Neural cell (in vitro differentiated cells): ENCODE measurements at regions not wholly inside any gene's neighbourhood (a gene's known extent, or its start where the extent isn't known, plus 50 kb on each side); places are given as distances from the start of the nearest gene placed in this dataset.

Experiments used
- H2AFZ ChIP-seq: fragments of 200-600, 300-800 bp; sonication (generic), shearing (Covaris generic); 2 replicates; pipeline ENCODE4 v1.6.0; 2014; ENCODE audit warnings: low read depth, mild to moderate bottlenecking, antibody characterized with exemption, low read length, moderate library complexity
- H3F3A ChIP-seq: fragments of 200-600 bp; shearing (Covaris generic); 2 replicates; pipeline ENCODE4 v1.6.1; 2016; ENCODE audit warnings: mild to moderate bottlenecking, moderate library complexity, mixed read lengths, antibody characterized with exemption, low read length; ENCODE audit not compliant: insufficient read depth, poor library complexity, severe bottlenecking
- H3K27ac ChIP-seq: fragments of 200-600, 300-800 bp; sonication (generic), shearing (Covaris generic); 2 replicates; pipeline ENCODE4 v1.5.1; 2014; ENCODE audit warnings: mild to moderate bottlenecking, low read length, moderate library complexity
- H3K27me3 ChIP-seq: fragments of 300-800, 200-600 bp; sonication (generic), shearing (Covaris generic); 2 replicates; pipeline ENCODE4 v1.6.0; 2014; ENCODE audit warnings: mild to moderate bottlenecking, low read depth, low read length, moderate library complexity; ENCODE audit not compliant: insufficient read depth
- H3K36me3 ChIP-seq: fragments of 300-800, 200-600 bp; sonication (generic), shearing (Covaris generic); 2 replicates; pipeline ENCODE4 v1.5.1; 2014; ENCODE audit warnings: mild to moderate bottlenecking, antibody characterized with exemption, low read length, moderate library complexity; ENCODE audit not compliant: insufficient read depth
- H3K4me2 ChIP-seq: fragments of 300-800, 200-600 bp; sonication (generic), shearing (Covaris generic); 2 replicates; pipeline ENCODE4 v1.6.0; 2014; ENCODE audit warnings: mild to moderate bottlenecking, low read length
- H3K4me3 ChIP-seq: fragments of 300-800, 200-600 bp; sonication (generic), shearing (Covaris generic); 2 replicates; pipeline ENCODE4 v1.5.1; 2014; ENCODE audit warnings: mild to moderate bottlenecking, low read length, moderate library complexity
- H3K79me2 ChIP-seq: fragments of 200-600 bp; shearing (Covaris generic); replicated peaks from 2 replicates; pipeline ENCODE4 v1.6.0; 2014; ENCODE audit warnings: mild to moderate bottlenecking, low read length, moderate library complexity; ENCODE audit not compliant: insufficient read depth
- H3K9ac ChIP-seq: fragments of 300-800, 200-600 bp; sonication (generic), shearing (Covaris generic); 2 replicates; pipeline ENCODE4 v1.6.1; 2016; ENCODE audit warnings: mild to moderate bottlenecking, low read length, mixed read lengths
- H3K9me2 ChIP-seq: fragments of 200-600 bp; shearing (Covaris generic); 2 replicates; pipeline ENCODE4 v1.6.1; 2016; ENCODE audit warnings: mild to moderate bottlenecking, low read length, mixed read lengths; ENCODE audit not compliant: insufficient read depth
- H3K9me3 ChIP-seq: fragments of 200-600, 300-800 bp; sonication (generic), shearing (Covaris generic); 2 replicates; pipeline ENCODE4 v1.6.1; 2016; ENCODE audit warnings: mild to moderate bottlenecking, mixed run types, low read length, moderate library complexity, mixed read lengths
- H4K20me1 ChIP-seq: fragments of 200-600 bp; shearing (Covaris generic); 2 replicates; pipeline ENCODE4 v1.6.1; 2016; ENCODE audit warnings: mild to moderate bottlenecking, mixed run types; ENCODE audit not compliant: insufficient read depth
- EP300 ChIP-seq: fragments of 450-650 bp; conservative IDR thresholded peaks from 2 replicates; pipeline ENCODE4 v1.6.1; 2014; ENCODE audit warnings: antibody characterized with exemption, mild to moderate bottlenecking, moderate library complexity; ENCODE audit not compliant: poor library complexity, severe bottlenecking
- EZH2 ChIP-seq: fragments of 200-600, 300-800 bp; shearing (Covaris generic), sonication (generic); IDR thresholded peaks from 2 replicates; pipeline ENCODE4 v1.6.1; 2014; ENCODE audit warnings: antibody characterized with exemption, low read length, borderline replicate concordance, mild to moderate bottlenecking; ENCODE audit not compliant: insufficient read depth, poor library complexity, severe bottlenecking
- MXI1 ChIP-seq: fragments of 450-650 bp; conservative IDR thresholded peaks from 2 replicates; pipeline ENCODE4 v1.6.1; 2014; ENCODE audit warnings: antibody characterized with exemption, mild to moderate bottlenecking; ENCODE audit not compliant: poor library complexity, severe bottlenecking
- POLR2AphosphoS5 ChIP-seq: IDR thresholded peaks from 2 replicates; pipeline ENCODE4 v1.6.1; 2012
- RAD21 ChIP-seq: fragments of 450-650 bp; conservative IDR thresholded peaks from 2 replicates; pipeline ENCODE4 v1.6.1; 2014; ENCODE audit warnings: antibody characterized with exemption, mild to moderate bottlenecking, moderate library complexity
- SMC3 ChIP-seq: fragments of 450-650 bp; conservative IDR thresholded peaks from 2 replicates; pipeline ENCODE4 v1.6.1; 2014; ENCODE audit warnings: antibody characterized with exemption, mild to moderate bottlenecking, moderate library complexity; ENCODE audit not compliant: poor library complexity
- TAF1 ChIP-seq: IDR thresholded peaks from 2 replicates; pipeline ENCODE4 v1.6.1; 2012; ENCODE audit warnings: low read depth
- TF ChIP-seq, protein P1 (sequence below): IDR thresholded peaks from 2 replicates; pipeline ENCODE4 v1.6.1; 2012; ENCODE audit warnings: borderline replicate concordance
- TF ChIP-seq, protein P2 (sequence below): fragments of 450-650 bp; IDR thresholded peaks from 2 replicates; pipeline ENCODE4 v1.5.1; 2014; ENCODE audit warnings: antibody characterized with exemption, mild to moderate bottlenecking, moderate library complexity; ENCODE audit not compliant: poor library complexity, severe bottlenecking

DNA sequence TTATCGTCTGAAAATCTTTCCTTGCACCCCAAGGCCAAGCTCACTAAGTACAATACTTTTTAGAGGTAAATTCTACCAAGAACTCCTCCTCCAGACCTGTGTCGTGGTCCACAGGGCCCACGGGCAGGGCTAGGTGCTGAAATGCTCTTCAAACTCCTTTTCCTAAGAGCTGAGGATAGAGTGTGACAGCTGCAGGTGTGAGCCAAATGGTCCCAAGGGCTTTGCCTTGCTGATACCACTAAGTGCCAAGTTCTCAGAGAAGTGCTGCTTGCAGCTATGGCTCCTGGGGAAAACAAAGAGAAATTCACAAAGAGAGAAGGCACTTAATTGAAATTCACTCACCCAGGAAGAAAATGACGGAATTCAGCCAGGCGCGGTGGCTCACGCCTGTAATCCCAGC, 868.9 kb upstream of the AUTS2 start:
- Histone ChIP-seq H3K36me3 (no peaks in the 10 kb centered on the region), H3F3A (no peaks in the 10 kb centered on the region), H4K20me1 (no peaks in the 10 kb centered on the region), H3K27me3 (no peaks in the 10 kb centered on the region), H2AFZ (no peak overlapping the region), H3K9me2 (no peaks in the 10 kb centered on the region), H3K4me2 (no peak overlapping the region), H3K4me3 (no peak overlapping the region), H3K9me3 (no peaks in the 10 kb centered on the region), H3K27ac (no peak overlapping the region), H3K79me2 (no peaks in the 10 kb centered on the region), H3K9ac (no peak overlapping the region)
- TF ChIP-seq EZH2 (no peak), MXI1 (no peak), RAD21 (no peak), TAF1 (no peak), POLR2AphosphoS5 (no peak), EP300 (no peak), SMC3 (no peak)
- TF ChIP-seq, protein P1, sequence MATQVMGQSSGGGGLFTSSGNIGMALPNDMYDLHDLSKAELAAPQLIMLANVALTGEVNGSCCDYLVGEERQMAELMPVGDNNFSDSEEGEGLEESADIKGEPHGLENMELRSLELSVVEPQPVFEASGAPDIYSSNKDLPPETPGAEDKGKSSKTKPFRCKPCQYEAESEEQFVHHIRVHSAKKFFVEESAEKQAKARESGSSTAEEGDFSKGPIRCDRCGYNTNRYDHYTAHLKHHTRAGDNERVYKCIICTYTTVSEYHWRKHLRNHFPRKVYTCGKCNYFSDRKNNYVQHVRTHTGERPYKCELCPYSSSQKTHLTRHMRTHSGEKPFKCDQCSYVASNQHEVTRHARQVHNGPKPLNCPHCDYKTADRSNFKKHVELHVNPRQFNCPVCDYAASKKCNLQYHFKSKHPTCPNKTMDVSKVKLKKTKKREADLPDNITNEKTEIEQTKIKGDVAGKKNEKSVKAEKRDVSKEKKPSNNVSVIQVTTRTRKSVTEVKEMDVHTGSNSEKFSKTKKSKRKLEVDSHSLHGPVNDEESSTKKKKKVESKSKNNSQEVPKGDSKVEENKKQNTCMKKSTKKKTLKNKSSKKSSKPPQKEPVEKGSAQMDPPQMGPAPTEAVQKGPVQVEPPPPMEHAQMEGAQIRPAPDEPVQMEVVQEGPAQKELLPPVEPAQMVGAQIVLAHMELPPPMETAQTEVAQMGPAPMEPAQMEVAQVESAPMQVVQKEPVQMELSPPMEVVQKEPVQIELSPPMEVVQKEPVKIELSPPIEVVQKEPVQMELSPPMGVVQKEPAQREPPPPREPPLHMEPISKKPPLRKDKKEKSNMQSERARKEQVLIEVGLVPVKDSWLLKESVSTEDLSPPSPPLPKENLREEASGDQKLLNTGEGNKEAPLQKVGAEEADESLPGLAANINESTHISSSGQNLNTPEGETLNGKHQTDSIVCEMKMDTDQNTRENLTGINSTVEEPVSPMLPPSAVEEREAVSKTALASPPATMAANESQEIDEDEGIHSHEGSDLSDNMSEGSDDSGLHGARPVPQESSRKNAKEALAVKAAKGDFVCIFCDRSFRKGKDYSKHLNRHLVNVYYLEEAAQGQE = no peak
- TF ChIP-seq, protein P2, sequence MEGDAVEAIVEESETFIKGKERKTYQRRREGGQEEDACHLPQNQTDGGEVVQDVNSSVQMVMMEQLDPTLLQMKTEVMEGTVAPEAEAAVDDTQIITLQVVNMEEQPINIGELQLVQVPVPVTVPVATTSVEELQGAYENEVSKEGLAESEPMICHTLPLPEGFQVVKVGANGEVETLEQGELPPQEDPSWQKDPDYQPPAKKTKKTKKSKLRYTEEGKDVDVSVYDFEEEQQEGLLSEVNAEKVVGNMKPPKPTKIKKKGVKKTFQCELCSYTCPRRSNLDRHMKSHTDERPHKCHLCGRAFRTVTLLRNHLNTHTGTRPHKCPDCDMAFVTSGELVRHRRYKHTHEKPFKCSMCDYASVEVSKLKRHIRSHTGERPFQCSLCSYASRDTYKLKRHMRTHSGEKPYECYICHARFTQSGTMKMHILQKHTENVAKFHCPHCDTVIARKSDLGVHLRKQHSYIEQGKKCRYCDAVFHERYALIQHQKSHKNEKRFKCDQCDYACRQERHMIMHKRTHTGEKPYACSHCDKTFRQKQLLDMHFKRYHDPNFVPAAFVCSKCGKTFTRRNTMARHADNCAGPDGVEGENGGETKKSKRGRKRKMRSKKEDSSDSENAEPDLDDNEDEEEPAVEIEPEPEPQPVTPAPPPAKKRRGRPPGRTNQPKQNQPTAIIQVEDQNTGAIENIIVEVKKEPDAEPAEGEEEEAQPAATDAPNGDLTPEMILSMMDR = no peak

DNA sequence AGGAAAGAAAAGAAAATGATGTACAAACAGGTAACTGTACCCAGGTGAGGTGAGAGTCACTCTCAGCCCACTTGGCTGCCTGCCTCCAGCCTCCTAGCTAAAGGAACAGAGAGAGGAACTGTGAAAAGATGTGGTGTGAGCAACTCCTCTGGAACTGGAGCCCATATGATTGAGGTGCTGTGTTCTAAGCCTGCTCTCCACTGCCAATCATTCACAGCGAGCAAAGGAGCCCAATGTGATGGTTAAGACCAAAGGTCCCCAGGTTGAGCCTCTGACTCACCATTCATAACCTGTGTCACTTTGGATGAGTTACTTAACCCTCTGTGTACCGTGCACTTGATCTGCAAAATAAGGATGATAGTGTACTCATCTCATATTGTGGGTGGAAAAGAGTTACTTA, 868.1 kb upstream of the AUTS2 start:
- Histone ChIP-seq H3F3A (no peaks in the 10 kb centered on the region), H4K20me1 (no peaks in the 10 kb centered on the region), H3K9me2 (no peaks in the 10 kb centered on the region), H3K4me2 (no peak overlapping the region), H3K9me3 (no peaks in the 10 kb centered on the region), H3K4me3 (no peak overlapping the region), H3K27ac (no peak overlapping the region), H3K9ac (no peak overlapping the region), H3K27me3 (no peaks in the 10 kb centered on the region), H3K79me2 (no peaks in the 10 kb centered on the region), H3K36me3 (no peaks in the 10 kb centered on the region), H2AFZ (no peak overlapping the region)
- TF ChIP-seq, protein P1 = no peak
- TF ChIP-seq POLR2AphosphoS5 = no peak
- TF ChIP-seq MXI1 = no peak
- TF ChIP-seq TAF1 = no peak
- TF ChIP-seq RAD21 = no peak
- no peak for TF ChIP-seq EP300
- TF ChIP-seq, protein P2 = no peak
- no peak for TF ChIP-seq EZH2
- no peak for TF ChIP-seq SMC3
